ENCODE measurements at regions not wholly inside any gene's neighbourhood (a gene's known extent, or its start where the extent isn't known, plus 50 kb on each side); places are given as distances from the start of the nearest gene placed in this dataset.

- no peak for DNase-seq
Observed at GRCh38 chrX:10821293-10821692, 200.9 kb upstream of the MID1 start.

- DNase-seq: peak; percentile 36
Observed at GRCh38 chrX:10828036-10828435, 207.7 kb upstream of the MID1 start.

- peak; percentile 72 for DNase-seq
Observed at GRCh38 chrX:10828640-10829039, 208.3 kb upstream of the MID1 start.

- no peak for DNase-seq
Observed at GRCh38 chrX:10831716-10832502, 211.5 kb upstream of the MID1 start.

- DNase-seq: peak; percentile 24
Observed at GRCh38 chrX:10833299-10834169, 213.1 kb upstream of the MID1 start.

- DNase-seq: no peak
Observed at GRCh38 chrX:10841579-10841978, 221.2 kb upstream of the MID1 start.

- DNase-seq: no peak
Observed at GRCh38 chrX:10842646-10843045, 222.3 kb upstream of the MID1 start.

- DNase-seq: no peak
Observed at GRCh38 chrX:10847333-10847732, 226.9 kb upstream of the MID1 start.

GRCh38 chrX:10851809-10852208 is 231.4 kb upstream of the MID1 start:
- no peak for DNase-seq

GRCh38 chrX:10854594-10854993 is 234.2 kb upstream of the MID1 start:
- DNase-seq: no peak

GRCh38 chrX:10855845-10856244 is 235.5 kb upstream of the MID1 start:
- DNase-seq: no peak

- DNase-seq: no peak
Observed at GRCh38 chrX:10856797-10857196, 236.4 kb upstream of the MID1 start.

GRCh38 chrX:10859353-10859752 is 239.0 kb upstream of the MID1 start:
- no peak for DNase-seq

GRCh38 chrX:10875995-10876394 is 235.1 kb upstream of the HCCS start:
- DNase-seq: no peak

- DNase-seq: no peak
Observed at GRCh38 chrX:10882484-10882883, 228.6 kb upstream of the HCCS start.

- no peak for DNase-seq
Observed at GRCh38 chrX:10884246-10884645, 226.9 kb upstream of the HCCS start.

GRCh38 chrX:10892621-10893225 is 218.4 kb upstream of the HCCS start:
- no peak for DNase-seq

GRCh38 chrX:10893366-10893765 is 217.8 kb upstream of the HCCS start:
- DNase-seq: no peak

GRCh38 chrX:10893976-10894375 is 217.2 kb upstream of the HCCS start:
- no peak for DNase-seq

GRCh38 chrX:10897768-10898167 is 213.4 kb upstream of the HCCS start:
- DNase-seq: no peak

GRCh38 chrX:10900585-10901289 is 210.4 kb upstream of the HCCS start:
- DNase-seq: no peak

GRCh38 chrX:10901290-10901633 is 209.9 kb upstream of the HCCS start:
- no peak for DNase-seq

- no peak for DNase-seq
Observed at GRCh38 chrX:10902001-10902400, 209.1 kb upstream of the HCCS start.
